ENCODE measurements at regions not wholly inside any gene's neighbourhood (a gene's known extent, or its start where the extent isn't known, plus 50 kb on each side); places are given as distances from the start of the nearest gene placed in this dataset.
A peak's percentile ranks its signal among the peaks of the same experiment; 100 is the strongest.

DNA sequence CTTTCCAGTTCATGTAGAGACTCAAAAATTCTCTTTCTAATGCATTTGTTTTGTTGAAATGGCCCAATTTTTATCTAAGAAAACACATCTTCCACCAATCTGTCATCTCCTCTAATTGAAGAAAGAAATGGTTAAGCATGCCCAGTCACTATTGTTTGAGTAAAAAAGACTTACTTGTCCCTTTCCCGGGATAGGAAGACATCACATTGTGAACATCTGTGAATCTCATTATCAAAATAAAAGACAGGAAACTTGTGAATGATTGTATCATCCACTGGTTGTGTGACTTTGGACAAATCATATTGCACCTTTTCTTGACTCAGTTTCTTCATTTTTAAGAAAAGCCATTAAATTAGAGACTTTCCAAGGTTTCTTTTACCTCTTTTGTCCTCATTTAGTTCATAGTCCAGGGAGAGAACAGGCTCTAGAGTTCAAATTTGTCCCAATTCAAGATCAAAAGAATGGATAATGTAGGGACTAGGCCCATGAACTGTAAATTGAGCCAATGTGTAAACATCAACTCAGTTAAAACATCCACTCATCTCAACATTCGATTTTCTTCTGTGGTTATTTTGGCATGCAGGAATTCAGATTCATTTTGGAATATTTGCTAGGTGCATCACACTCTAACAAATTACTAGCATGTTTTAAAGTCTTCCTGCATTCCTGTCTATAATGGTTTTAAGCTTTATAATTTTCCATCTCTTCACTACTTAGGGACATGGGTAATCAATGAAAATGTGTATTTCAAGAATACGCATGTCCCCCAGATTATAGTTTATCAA, 838.0 kb upstream of the WWC1 start:
- no peak overlapping the region for H3K4me3 ChIP-seq (ENCODE audit: low read depth, low read length)
- TF ChIP-seq, protein P1, sequence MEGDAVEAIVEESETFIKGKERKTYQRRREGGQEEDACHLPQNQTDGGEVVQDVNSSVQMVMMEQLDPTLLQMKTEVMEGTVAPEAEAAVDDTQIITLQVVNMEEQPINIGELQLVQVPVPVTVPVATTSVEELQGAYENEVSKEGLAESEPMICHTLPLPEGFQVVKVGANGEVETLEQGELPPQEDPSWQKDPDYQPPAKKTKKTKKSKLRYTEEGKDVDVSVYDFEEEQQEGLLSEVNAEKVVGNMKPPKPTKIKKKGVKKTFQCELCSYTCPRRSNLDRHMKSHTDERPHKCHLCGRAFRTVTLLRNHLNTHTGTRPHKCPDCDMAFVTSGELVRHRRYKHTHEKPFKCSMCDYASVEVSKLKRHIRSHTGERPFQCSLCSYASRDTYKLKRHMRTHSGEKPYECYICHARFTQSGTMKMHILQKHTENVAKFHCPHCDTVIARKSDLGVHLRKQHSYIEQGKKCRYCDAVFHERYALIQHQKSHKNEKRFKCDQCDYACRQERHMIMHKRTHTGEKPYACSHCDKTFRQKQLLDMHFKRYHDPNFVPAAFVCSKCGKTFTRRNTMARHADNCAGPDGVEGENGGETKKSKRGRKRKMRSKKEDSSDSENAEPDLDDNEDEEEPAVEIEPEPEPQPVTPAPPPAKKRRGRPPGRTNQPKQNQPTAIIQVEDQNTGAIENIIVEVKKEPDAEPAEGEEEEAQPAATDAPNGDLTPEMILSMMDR (IDR thresholded peaks at IDR 0.05; ENCODE audit: low read depth, low read length, missing control alignments), result no peak
- in situ Hi-C loops (cut with HindIII; ENCODE audit: low sequenced_read_pairs), result no loop called here
- DNase-seq (ENCODE audit: low read depth), result peak; percentile 3

GRCh38 chr5:167458412-167458811, 833.0 kb upstream of the WWC1 start:
- no peak overlapping the region for H3K4me3 ChIP-seq (ENCODE audit: low read depth, low read length)
- TF ChIP-seq, protein P1 (IDR thresholded peaks at IDR 0.05; ENCODE audit: low read depth, low read length, missing control alignments), result no peak
- in situ Hi-C loops (cut with HindIII; ENCODE audit: low sequenced_read_pairs), result no loop called here
- no peak for DNase-seq (ENCODE audit: low read depth)

DNA sequence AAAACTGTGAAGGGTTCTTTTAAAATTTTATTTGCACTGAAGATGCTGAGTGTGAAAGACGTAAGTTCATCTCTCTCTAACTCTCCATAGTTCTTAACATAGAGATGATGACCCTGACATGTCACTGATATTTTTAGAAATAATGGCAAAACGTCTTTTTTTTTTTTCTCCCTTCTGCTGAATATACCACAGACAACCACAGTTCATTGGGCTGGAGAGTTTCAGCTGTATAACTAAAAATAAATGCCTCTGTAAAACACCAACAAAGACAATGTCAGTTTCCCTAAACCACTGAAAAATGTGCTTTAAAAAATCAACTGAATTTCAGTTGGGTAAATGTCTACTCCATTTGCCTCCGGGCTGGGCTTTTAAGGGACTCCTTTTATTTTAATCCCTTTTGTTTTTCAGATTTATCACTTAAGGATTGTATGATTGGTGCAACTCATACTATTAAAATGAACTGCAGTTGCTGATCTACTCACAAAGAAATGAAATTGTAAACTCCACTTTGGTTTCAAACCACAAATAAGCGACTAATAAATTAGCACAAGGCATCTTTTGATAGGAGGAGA, 830.9 kb upstream of the WWC1 start:
- no peak for DNase-seq (ENCODE audit: low read depth)
- in situ Hi-C loops (cut with HindIII; ENCODE audit: low sequenced_read_pairs), result no loop called here
- no peak overlapping the region for H3K4me3 ChIP-seq (ENCODE audit: low read depth, low read length)
- TF ChIP-seq, protein P1 (IDR thresholded peaks at IDR 0.05; ENCODE audit: low read depth, low read length, missing control alignments), result no peak

DNA sequence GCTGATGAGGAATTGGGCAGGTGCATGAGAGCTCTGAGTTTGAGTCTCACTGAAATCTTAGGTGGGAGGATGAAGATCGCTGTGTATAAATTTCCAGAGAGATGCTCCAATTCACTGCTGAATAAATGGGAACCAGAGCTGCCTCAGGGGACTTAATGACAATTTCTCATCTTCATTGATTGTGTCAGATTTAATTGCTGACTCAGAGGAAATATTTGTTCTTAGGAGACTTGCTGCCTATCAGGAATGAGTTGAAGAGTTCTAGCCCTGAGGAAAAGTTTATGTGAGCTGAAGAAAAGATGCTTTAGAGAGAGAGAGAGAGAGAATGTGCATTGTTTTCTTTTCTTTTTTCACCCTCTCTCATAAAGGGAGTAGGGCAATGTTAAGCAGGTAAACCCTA, 827.5 kb upstream of the WWC1 start:
- in situ Hi-C loops (cut with HindIII; ENCODE audit: low sequenced_read_pairs), result no loop called here
- no peak overlapping the region for H3K4me3 ChIP-seq (ENCODE audit: low read depth, low read length)
- TF ChIP-seq, protein P1 (IDR thresholded peaks at IDR 0.05; ENCODE audit: low read depth, low read length, missing control alignments), result no peak
- no peak for DNase-seq (ENCODE audit: low read depth)

DNA sequence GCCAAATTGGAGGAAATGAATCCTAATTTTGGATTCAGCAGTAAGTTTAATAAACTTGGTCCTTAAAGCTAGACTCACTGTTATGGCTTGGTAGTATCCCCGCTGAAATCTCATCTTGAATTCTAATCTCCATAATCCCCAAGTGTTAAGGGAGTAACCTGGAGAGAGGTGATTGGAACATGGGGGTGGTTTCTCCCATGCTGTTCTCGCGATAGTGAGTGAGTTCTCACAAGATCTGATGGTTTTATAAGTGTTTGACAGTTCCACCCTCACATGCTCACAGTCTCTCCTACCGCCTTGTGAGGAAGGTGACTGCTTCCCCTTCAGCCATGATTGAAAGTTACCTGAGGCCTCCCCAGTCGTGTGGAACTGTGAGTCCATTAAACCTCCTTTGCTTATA, 824.5 kb upstream of the WWC1 start:
- no peak overlapping the region for H3K4me3 ChIP-seq (ENCODE audit: low read depth, low read length)
- TF ChIP-seq, protein P1 (IDR thresholded peaks at IDR 0.05; ENCODE audit: low read depth, low read length, missing control alignments), result no peak
- in situ Hi-C loops (cut with HindIII; ENCODE audit: low sequenced_read_pairs), result no loop called here
- DNase-seq (ENCODE audit: low read depth), result no peak

DNA sequence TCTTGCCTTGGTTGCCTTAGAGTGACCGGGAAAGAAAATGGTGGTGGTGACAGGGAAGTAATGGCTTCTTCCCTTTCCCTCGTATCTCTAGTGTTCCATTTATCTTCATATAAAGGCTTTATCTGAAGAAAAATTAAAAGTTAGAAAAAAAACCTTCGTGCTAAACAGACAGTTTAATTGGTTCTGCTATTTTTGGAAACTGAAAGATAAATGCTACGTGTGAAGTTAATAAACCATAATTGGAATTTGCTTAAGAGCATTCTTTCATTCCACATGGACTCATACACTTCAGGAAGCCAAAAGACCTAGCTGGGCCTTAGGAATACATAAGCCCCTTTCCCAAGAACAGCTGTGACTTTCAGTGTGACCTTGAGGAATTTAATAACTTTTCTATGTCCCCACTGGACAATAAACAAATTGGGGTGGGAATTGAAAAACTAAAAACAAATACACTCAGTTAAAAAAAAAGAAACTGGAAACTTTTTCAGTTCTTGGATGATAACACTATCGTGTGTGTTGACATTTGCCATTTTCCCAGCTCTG, 818.8 kb upstream of the WWC1 start:
- in situ Hi-C loops (cut with HindIII; ENCODE audit: low sequenced_read_pairs), result no loop called here

More for the DNA sequence above, 818.8 kb upstream of the WWC1 start:
- TF ChIP-seq, protein P1 (IDR thresholded peaks at IDR 0.05; ENCODE audit: low read depth, low read length, missing control alignments), result no peak
- no peak overlapping the region for H3K4me3 ChIP-seq (ENCODE audit: low read depth, low read length)
- no peak for DNase-seq (ENCODE audit: low read depth)

All from astrocyte of the cerebellum (primary cell).